GM23338 (cell line): ENCODE measurements at regions not wholly inside any gene's neighbourhood (a gene's known extent, or its start where the extent isn't known, plus 50 kb on each side); places are given as distances from the start of the nearest gene placed in this dataset.

ENCODE experiments used
- CREB1 ChIP-seq: fragments of 250-450 bp; sonication (Bioruptor Pico); IDR thresholded peaks from 2 replicates; pipeline ENCODE4 v1.5.0; 2020; ENCODE audit warnings: low read depth, mild to moderate bottlenecking, moderate library complexity
- EZH2 ChIP-seq: fragments of 200-600 bp; sonication (generic); IDR thresholded peaks from one replicate; pipeline ENCODE4 v1.8.0; 2017; ENCODE audit warnings: antibody characterized with exemption, mild to moderate bottlenecking, low read depth; ENCODE audit not compliant: unreplicated experiment
- EZH2phosphoT487 ChIP-seq: fragments of 200-600 bp; sonication (generic); IDR thresholded peaks from one replicate; pipeline ENCODE4 v1.8.1; 2018; ENCODE audit warnings: antibody characterized with exemption; ENCODE audit not compliant: unreplicated experiment
- JUNB ChIP-seq: IDR thresholded peaks from one replicate; pipeline ENCODE4 v1.6.1; 2016; ENCODE audit warnings: antibody characterized with exemption; ENCODE audit not compliant: unreplicated experiment
- NANOG ChIP-seq: IDR thresholded peaks from 2 replicates; pipeline ENCODE4 v1.6.1; 2016; ENCODE audit warnings: antibody characterized with exemption, borderline replicate concordance
- POLR2AphosphoS5 ChIP-seq: IDR thresholded peaks from 2 replicates; pipeline ENCODE4 v1.6.1; 2016; ENCODE audit warnings: antibody characterized with exemption, low read depth
- STAT1 ChIP-seq: IDR thresholded peaks from one replicate; pipeline ENCODE4 v1.6.1; 2016; ENCODE audit warnings: antibody characterized with exemption; ENCODE audit not compliant: unreplicated experiment
- ZNF114 ChIP-seq: fragments of 250-450 bp; sonication (Bioruptor Pico); IDR thresholded peaks from 2 replicates; pipeline ENCODE4 v1.5.0; 2020; ENCODE audit warnings: mild to moderate bottlenecking, moderate library complexity
- ZNF331 ChIP-seq: fragments of 250-450 bp; sonication (Bioruptor Pico); IDR thresholded peaks from 2 replicates; pipeline ENCODE4 v1.5.0; 2020; ENCODE audit warnings: low read depth, mild to moderate bottlenecking, moderate library complexity
- TF ChIP-seq, protein P1 (sequence below), 2 experiments: fragments of 200-600 bp in 1 of 2; sonication (generic) in 1 of 2; conservative IDR thresholded peaks; 2 replicates each; pipeline versions ENCODE4 v1.5.1 to v1.6.1; 2016 to 2017; ENCODE audit warnings: antibody characterized with exemption in 2 of 2, low read depth in 2 of 2, mild to moderate bottlenecking in 2 of 2, moderate library complexity in 1 of 2
- TF ChIP-seq, protein P2 (sequence below): IDR thresholded peaks from one replicate; pipeline ENCODE4 v1.6.1; 2018; ENCODE audit warnings: antibody characterized with exemption; ENCODE audit not compliant: unreplicated experiment
- TF ChIP-seq, protein P3 (sequence below): IDR thresholded peaks from 2 replicates; pipeline ENCODE4 v1.6.1; 2016; ENCODE audit warnings: antibody characterized with exemption
- TF ChIP-seq, protein P4 (sequence below): fragments of 250-450 bp; sonication (Bioruptor Pico); IDR thresholded peaks from 2 replicates; pipeline ENCODE4 v1.5.0; 2020; ENCODE audit warnings: mild to moderate bottlenecking, moderate library complexity

DNA sequence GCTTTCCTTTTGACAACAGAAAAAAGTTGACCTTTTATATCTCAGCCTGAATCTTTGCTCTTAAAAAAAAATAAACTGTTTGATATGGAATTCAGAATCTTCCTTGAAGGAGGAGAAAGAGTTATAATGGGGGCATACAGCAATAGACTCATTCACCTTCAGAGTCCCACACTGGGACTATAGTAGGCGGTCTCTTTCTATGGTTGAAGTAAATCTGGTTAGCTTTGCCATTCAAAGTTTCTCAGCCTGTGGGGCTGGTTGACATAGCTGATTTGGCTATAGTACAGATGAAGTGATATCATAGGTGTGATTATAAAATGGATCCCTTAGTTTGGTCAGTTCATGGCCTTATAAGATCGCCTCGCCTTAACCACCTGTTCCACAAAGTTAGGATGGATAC lies 156.2 kb downstream of the SH2D1A start:
- TF ChIP-seq, protein P1, sequence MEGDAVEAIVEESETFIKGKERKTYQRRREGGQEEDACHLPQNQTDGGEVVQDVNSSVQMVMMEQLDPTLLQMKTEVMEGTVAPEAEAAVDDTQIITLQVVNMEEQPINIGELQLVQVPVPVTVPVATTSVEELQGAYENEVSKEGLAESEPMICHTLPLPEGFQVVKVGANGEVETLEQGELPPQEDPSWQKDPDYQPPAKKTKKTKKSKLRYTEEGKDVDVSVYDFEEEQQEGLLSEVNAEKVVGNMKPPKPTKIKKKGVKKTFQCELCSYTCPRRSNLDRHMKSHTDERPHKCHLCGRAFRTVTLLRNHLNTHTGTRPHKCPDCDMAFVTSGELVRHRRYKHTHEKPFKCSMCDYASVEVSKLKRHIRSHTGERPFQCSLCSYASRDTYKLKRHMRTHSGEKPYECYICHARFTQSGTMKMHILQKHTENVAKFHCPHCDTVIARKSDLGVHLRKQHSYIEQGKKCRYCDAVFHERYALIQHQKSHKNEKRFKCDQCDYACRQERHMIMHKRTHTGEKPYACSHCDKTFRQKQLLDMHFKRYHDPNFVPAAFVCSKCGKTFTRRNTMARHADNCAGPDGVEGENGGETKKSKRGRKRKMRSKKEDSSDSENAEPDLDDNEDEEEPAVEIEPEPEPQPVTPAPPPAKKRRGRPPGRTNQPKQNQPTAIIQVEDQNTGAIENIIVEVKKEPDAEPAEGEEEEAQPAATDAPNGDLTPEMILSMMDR (conservative IDR thresholded peaks at IDR 0.05; ENCODE audit: low read depth in 2 of 2) = no peak
- TF ChIP-seq, protein P2, sequence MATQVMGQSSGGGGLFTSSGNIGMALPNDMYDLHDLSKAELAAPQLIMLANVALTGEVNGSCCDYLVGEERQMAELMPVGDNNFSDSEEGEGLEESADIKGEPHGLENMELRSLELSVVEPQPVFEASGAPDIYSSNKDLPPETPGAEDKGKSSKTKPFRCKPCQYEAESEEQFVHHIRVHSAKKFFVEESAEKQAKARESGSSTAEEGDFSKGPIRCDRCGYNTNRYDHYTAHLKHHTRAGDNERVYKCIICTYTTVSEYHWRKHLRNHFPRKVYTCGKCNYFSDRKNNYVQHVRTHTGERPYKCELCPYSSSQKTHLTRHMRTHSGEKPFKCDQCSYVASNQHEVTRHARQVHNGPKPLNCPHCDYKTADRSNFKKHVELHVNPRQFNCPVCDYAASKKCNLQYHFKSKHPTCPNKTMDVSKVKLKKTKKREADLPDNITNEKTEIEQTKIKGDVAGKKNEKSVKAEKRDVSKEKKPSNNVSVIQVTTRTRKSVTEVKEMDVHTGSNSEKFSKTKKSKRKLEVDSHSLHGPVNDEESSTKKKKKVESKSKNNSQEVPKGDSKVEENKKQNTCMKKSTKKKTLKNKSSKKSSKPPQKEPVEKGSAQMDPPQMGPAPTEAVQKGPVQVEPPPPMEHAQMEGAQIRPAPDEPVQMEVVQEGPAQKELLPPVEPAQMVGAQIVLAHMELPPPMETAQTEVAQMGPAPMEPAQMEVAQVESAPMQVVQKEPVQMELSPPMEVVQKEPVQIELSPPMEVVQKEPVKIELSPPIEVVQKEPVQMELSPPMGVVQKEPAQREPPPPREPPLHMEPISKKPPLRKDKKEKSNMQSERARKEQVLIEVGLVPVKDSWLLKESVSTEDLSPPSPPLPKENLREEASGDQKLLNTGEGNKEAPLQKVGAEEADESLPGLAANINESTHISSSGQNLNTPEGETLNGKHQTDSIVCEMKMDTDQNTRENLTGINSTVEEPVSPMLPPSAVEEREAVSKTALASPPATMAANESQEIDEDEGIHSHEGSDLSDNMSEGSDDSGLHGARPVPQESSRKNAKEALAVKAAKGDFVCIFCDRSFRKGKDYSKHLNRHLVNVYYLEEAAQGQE = no peak
- TF ChIP-seq EZH2 (no peak), CREB1 (CRISPR knock-in tag) (no peak), EZH2phosphoT487 (no peak), POLR2AphosphoS5 (no peak), STAT1 (no peak), NANOG (no peak), ZNF114 (CRISPR knock-in tag) (no peak), JUNB (no peak), ZNF331 (CRISPR knock-in tag) (no peak)
- TF ChIP-seq, protein P3, sequence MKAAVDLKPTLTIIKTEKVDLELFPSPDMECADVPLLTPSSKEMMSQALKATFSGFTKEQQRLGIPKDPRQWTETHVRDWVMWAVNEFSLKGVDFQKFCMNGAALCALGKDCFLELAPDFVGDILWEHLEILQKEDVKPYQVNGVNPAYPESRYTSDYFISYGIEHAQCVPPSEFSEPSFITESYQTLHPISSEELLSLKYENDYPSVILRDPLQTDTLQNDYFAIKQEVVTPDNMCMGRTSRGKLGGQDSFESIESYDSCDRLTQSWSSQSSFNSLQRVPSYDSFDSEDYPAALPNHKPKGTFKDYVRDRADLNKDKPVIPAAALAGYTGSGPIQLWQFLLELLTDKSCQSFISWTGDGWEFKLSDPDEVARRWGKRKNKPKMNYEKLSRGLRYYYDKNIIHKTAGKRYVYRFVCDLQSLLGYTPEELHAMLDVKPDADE = no peak
- TF ChIP-seq, protein P4, sequence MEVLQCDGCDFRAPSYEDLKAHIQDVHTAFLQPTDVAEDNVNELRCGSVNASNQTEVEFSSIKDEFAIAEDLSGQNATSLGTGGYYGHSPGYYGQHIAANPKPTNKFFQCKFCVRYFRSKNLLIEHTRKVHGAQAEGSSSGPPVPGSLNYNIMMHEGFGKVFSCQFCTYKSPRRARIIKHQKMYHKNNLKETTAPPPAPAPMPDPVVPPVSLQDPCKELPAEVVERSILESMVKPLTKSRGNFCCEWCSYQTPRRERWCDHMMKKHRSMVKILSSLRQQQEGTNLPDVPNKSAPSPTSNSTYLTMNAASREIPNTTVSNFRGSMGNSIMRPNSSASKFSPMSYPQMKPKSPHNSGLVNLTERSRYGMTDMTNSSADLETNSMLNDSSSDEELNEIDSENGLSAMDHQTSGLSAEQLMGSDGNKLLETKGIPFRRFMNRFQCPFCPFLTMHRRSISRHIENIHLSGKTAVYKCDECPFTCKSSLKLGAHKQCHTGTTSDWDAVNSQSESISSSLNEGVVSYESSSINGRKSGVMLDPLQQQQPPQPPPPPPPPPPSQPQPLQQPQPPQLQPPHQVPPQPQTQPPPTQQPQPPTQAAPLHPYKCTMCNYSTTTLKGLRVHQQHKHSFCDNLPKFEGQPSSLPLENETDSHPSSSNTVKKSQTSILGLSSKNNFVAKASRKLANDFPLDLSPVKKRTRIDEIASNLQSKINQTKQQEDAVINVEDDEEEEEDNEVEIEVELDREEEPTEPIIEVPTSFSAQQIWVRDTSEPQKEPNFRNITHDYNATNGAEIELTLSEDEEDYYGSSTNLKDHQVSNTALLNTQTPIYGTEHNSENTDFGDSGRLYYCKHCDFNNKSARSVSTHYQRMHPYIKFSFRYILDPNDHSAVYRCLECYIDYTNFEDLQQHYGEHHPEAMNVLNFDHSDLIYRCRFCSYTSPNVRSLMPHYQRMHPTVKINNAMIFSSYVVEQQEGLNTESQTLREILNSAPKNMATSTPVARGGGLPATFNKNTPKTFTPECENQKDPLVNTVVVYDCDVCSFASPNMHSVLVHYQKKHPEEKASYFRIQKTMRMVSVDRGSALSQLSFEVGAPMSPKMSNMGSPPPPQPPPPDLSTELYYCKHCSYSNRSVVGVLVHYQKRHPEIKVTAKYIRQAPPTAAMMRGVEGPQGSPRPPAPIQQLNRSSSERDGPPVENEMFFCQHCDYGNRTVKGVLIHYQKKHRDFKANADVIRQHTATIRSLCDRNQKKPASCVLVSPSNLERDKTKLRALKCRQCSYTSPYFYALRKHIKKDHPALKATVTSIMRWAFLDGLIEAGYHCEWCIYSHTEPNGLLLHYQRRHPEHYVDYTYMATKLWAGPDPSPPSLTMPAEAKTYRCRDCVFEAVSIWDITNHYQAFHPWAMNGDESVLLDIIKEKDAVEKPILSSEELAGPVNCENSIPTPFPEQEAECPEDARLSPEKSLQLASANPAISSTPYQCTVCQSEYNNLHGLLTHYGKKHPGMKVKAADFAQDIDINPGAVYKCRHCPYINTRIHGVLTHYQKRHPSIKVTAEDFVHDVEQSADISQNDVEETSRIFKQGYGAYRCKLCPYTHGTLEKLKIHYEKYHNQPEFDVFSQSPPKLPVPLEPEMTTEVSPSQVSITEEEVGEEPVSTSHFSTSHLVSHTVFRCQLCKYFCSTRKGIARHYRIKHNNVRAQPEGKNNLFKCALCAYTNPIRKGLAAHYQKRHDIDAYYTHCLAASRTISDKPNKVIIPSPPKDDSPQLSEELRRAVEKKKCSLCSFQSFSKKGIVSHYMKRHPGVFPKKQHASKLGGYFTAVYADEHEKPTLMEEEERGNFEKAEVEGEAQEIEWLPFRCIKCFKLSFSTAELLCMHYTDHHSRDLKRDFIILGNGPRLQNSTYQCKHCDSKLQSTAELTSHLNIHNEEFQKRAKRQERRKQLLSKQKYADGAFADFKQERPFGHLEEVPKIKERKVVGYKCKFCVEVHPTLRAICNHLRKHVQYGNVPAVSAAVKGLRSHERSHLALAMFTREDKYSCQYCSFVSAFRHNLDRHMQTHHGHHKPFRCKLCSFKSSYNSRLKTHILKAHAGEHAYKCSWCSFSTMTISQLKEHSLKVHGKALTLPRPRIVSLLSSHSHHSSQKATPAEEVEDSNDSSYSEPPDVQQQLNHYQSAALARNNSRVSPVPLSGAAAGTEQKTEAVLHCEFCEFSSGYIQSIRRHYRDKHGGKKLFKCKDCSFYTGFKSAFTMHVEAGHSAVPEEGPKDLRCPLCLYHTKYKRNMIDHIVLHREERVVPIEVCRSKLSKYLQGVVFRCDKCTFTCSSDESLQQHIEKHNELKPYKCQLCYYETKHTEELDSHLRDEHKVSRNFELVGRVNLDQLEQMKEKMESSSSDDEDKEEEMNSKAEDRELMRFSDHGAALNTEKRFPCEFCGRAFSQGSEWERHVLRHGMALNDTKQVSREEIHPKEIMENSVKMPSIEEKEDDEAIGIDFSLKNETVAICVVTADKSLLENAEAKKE (CRISPR knock-in tag) = no peak
